ENCODE measurements at regions not wholly inside any gene's neighbourhood (a gene's known extent, or its start where the extent isn't known, plus 50 kb on each side); places are given as distances from the start of the nearest gene placed in this dataset.

DNA sequence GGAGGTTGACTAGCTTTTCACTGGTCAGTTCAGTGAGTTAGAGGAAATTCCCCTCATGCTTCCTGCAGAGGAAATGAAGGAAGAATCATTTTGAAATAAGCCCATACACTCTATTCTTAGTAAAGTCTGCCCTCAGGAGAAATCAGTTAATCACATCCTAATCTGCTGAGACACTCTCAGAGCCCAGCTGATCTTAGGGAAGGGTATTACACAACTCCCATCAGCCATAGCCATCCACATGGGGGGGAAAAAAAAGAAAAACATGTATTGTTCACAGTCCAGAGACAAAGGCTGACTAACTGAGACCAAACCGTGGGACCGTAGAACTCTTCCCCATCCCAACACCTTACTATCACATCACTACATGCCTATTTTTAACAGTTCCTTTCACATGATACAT is 722.3 kb downstream of the CDH8 start:
- DNase-seq, result peak; percentile 24

DNA sequence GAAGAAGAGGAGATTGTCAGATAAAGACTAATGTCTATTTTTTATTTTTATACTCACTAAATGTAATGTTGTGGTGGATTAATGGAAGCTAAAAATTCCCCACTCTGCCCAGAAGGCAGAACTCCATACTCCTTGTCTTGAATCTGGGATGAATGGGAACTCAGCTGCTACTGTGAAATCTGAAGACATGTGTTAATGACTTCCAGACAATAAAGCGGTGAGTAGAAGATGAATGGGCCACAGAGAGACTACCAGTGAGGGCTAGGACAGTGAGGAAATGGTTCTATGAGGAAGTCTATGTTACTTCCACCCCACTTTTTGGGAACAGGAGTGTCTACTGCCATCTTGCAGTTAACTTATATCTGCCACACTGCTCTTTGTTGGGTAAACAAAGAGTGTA is 726.9 kb downstream of the CDH8 start:
- DNase-seq, result no peak

DNA sequence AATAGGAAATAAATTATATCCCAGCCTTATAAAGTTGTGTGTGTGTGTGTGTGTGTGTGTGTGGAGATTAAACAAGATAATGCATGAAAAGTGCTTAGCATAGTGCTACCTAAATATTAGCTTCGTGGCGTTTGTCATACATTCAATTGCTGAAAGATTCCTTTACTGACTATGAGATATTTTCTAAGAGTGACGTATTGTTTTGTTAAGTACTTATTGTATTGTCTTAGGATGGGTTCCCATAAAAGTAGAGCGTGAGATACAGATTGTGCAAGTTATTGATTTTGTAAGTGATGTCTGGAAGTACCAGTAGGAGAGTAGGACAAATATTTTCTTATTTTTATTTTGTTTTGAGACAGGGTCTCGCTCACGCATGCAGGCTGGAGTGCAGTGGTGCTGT is 730.0 kb downstream of the CDH8 start:
- no peak for DNase-seq

DNA sequence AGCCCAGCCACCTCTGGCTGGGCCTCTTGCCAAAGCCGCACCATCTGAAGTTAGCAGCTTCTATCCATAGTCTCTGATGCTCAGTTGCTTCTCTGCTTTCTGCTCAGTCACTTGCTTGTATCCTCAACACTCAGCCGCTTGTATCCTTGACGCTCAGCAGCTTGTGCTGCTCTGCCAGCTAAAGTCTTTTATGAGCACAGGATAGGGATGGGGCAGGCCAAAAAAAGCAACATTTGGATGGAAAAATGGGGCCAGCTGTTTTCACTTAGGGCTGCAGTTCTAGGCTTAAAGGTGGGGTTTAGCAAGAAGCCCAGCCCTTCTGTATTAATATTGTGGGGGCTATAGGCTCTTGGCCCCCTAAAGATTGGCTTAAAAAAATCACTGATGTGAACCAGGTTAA is 739.4 kb downstream of the CDH8 start:
- no peak for DNase-seq

DNA sequence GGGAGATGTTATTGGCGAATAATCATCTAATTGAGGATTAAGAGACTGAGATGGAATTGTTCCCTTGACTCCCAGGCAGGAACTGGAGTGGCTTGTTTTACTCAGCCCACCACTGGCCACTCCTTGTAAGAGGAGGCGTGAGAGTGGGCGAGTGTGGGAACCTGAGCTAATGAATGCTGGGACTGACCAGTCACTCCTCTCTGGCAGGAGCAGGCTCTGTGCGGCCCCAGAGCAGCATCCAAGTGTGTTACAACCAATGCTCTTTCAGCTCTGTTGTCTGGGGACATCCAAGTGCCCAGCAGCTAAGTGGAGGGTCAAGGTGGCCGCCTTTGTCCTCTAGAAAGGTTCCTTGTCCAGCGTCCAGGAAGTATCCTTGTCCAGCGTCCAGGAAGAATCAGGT is 739.9 kb downstream of the CDH8 start:
- DNase-seq, result no peak

DNA sequence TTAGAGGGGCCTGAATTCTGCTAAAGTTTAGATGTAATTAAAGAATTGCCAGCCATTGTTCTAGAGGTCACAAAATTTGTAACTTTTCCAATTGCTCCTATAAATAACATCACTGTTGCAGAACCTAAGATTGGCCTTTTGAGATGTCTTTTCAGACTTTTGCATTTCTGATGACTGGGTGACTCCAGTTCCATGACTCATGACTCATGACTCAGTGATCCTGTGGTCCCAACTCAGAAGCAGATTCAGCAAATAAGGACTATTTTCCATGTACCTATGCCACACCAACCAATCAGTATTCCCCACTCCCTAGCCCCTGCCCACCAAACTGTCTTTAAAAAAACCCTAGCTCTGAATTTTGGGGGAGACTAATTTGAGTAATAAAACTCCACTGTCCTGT is 740.9 kb downstream of the CDH8 start:
- DNase-seq, result peak; percentile 63

DNA sequence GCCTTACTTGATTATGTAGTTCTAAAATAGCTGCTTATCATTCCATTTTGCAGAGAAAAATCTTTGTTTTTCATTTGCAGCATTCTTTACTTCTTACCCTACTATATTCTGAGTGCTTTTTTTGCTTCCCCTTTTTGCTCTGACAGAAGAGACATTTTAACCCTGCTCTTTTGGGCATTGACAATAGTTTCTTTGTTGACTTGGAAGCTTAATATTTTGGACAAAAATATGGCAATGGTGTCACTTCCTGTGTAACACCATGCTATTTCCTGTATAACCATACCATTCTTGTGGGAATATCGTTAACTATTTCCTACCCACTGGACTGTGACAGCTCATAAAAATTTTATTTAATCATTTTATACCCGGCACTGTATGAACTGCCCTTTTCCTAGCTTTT is 747.1 kb downstream of the CDH8 start:
- no peak for DNase-seq

DNA sequence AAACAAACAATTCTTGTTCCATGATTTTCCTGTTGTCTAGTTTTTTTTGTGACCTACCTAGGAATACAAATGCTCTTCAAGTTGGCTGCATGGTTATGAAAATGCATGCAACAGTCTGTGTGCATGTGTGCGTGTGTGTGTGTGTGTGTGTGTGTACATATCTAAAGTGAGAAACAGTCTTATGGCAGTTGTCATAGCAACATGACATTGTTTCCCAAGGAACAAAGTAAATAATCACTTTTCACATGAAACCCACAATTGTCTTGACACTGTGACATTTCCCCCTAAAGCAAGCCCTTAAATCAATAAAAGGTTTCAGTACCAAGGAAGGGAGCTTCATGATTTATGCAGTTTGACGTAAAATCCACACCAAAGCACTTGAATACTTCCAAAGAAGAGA is 758.4 kb downstream of the CDH8 start:
- no peak for DNase-seq

DNA sequence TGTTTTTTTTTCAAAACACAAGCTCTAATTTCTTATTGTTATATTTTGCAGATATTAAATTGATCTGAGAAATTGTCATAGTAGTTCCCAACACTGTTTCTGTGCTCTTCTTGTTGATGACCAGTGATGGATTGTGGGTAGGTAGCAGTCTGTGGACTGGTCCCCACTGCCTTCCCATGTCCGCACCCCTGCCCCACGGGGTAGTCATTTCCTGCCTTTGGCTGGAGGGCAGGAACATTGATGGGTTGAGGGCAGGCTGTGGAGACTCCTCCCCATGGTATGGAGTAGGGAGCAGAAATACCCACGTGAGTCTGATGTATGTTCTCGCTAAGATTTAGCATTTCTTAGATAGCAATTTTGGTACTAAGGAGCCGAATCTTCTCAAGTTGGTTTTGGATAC is 762.0 kb downstream of the CDH8 start:
- DNase-seq, result no peak

DNA sequence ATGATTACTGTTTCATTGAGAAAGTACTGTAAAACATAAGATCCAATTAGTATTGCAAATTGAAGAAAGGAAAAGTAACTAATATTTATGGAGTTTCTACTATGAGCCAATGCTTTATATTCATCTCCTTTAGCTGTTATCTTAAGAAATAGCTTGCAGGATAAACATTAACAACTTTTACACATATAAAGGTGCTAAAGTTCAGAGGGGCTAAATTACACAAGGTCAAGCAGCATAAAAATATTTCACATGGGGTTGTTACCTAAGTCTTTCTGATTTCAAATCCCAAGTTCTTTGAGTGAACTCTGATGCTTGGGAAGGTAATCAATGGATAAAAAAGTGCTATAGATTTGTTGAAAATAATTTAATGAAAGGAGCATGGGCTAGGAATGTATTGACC is 765.5 kb downstream of the CDH8 start:
- no peak for DNase-seq

DNA sequence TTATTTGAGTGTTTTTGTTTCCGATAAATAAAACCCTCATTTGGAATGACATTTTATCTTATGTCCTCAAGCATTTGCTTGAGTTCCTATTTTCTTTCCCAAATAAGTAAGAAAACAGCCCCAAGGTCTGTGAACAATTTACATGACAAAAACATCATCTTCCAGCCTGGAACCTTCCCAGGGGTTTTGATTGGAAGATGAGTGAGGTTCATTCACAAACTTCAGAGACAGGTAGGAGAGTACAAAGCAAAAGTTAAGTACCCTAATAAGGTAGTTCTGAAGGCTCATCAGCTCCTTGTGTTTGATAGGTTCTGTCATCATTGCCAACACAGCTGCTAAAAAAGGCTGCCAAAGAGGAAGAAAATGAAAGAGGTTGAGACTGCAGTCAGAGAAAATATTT is 772.8 kb downstream of the CDH8 start:
- no peak for DNase-seq

DNA sequence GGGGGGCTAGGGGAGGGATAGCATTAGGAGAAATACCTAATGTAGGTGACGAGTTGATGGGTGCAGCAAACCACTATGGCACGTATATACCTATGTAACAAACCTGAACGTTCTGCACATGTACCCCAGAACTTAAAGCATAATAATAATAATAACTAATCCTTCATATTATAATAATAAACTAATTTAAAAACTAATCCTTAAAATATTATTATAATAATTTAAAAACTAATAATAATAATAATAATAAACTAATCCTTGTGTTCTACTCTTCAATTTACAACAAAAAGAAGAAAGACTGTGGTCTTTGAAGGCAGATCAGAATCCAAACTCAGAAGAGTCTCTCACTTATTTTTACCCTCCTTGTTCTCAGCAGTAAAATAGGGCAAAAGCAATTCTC is 774.9 kb downstream of the CDH8 start:
- no peak for DNase-seq

DNA sequence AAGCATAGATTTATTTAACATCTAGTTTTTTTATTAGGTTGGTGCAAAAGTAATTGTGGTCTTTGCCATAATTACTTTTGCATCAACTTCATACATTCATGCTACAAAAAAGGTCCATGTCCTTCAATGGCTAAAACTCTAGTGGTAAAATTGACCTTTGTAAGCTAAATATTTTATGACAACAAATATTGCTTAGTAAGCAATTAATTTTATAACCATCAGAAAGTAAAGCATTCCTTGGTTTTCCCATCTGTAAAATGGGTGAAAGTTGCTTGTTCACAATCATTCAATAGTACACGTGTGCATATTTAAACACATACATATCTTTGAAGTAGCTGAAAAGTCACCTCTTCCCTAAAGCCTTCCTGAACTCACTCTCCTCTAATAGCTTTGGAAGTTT is 789.6 kb downstream of the CDH8 start:
- DNase-seq, result no peak

DNA sequence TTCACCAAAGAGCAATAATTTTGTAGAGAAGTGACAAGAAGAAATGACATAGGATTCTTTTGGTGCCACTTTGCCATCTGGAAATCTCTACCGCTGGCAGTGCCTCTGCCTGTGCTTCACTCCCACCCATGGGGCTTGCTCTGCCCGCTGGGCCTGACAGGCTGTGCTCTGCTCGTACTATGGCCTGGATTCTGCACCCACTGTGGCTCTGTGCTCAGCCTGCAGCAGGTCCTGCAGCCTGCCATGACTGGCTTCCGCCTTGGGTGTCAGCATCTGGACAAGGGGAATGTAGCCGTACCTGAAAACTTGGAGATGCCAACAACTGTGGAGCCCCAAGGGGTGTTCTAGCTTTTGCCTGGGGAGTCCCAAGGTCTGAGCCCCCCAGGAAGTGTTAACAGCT is 792.3 kb downstream of the CDH8 start:
- DNase-seq, result no peak

DNA sequence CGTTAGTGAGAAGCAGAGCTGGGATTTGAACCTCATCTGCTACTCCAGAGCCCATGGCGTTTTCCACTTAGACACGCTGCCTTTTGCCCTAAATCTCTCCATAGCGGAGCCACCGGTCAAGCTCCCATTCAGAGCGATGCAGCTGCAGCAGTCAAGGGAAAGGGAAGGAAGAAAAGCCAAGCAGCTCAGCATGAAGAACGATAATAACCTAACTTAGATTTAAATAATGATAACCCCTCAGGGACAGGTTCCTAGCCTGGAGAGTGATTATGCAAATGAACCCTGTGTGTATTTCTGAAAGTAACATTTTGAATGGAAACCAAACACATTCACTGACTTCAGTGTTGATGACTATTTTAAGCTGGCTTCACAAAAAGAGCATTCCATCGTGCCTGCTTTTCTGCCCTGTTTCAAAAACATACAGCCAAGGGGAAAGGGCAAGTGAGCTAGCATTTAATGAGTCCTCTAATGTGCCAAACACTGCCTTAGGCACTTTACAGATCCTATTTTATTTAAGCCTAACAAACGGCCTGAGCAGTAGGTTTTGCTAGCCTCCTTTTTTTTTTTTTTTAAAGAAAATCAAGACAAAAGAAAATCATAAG is 798.3 kb downstream of the CDH8 start:
- no peak for DNase-seq

DNA sequence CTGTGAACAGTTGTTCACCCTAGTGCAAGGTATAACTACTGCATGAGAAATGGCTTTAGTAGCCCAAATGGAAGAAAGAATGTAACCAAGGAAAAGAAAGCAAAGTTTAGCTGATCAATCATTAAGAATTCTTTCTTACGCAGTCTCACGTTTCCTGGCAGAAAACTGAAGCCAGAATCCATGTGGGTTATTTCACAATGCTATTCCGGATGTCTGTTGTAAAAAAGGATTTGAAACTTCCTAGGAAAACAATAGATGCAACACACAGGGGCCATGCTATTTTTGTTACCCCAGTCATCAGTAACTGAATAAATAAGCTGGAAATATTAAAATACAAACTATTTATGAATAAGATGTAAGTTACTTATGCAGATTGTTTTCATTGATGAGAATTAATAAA is 802.5 kb downstream of the CDH8 start:
- DNase-seq, result peak; percentile 9

DNA sequence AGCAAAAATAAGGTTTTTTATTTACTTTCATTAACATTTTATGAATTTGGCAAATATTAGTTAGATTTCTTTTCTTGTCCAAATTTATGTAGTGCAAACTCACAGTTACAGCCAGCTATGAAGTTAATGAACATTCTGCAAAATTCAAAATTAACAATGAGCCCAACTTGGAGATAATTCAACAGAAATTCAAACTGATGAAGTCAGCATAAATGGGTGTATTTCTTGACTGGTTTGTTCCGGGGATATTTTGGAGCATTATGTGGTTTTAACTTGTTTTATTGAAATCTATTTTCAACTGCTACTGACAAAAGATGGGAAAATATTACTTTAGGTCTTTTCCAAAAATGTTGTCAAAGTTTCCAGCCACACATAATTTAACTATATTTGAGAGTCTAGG is 807.9 kb downstream of the CDH8 start:
- no peak for DNase-seq

DNA sequence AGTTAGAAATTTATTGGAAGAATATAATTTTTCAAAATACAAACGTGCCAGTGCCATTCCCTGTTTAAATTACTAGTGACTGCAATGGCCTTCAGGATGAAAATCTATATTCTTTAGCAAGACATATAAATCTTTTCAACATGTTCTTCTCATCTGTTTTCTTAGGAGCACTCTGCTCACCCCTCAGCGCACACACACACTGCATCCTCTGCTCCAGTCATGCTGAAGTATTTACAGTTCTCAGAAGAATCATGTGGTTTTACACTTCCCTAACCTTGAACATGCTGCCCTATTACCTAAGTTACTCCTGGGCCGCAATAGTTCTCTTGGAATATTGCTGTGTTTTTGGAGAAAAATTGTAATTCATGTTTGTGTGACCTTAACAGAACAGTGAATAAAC is 820.6 kb downstream of the CDH8 start:
- no peak for DNase-seq

DNA sequence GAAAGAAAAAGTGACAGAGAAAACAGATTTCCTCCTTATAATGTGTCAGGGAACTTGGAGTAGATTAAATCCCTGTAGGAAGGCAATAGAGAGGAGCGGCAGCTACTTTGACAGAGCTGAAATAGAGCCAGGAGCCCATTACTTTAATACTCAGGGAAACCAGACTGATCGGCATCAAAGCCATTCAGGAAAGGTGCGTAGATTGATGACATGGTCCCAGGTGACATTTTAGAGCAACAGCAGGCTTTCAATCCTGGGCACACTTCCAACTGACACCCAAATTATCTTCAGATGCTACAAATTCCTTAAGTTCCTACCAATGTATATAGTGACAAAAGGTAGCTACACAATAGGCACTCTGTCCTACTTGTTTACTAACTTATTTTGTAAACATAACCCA is 821.5 kb downstream of the CDH8 start:
- DNase-seq, result no peak

DNA sequence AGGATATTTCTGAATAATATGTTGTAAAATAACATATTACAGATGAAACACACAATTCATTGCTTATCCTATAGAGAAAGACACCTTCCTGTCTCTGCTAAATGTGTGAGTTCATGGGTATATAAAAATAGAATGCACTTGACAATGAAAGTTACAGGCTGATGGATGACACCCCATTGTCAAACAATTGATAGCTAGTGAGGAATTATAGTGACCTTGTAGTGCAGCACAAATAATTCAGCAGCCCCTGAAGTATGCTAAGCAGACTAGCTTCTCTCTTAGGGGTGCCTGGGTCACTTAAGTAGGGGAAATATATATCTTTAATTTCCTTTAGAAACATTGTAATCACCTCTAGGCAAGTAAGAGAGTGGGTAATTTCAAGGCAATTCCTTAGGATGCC is 826.2 kb downstream of the CDH8 start:
- DNase-seq, result no peak

DNA sequence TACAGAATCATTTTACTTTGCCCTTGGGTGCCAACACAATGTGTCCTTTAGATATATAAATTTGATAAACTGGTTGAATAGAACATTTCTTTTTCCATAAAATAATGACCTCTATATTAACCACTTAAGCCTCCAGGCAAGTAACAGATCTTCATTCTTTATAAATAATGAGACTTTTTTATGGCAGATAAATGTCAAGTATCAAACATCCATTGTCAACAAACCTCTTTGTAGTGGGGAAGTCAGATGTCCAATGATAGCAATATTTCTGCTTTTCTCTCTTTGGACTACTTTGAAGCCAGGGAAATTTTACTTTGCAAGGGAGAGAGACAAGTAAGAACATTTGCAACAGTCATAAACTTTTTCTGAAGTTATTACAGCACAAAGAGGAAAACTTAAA is 841.2 kb downstream of the CDH8 start:
- no peak for DNase-seq

DNA sequence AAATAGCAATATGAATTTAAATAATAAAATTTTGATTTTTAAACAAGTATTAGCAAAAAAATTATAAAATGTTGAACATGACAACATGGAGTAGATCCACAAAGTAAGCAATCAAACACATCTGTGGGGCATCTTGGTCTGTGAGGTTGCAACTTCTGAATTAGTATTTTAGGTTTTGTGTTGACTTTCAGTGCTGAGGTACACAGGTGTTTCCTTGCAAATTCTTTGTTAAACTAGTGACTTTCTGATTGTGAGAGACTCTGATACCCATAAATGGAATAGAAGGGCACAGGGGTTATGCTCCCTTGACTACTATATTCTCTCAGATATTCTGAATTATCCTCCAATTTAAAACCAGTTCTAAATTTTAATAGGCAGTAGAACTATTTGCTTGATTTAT is 841.7 kb downstream of the CDH8 start:
- DNase-seq, result no peak

DNA sequence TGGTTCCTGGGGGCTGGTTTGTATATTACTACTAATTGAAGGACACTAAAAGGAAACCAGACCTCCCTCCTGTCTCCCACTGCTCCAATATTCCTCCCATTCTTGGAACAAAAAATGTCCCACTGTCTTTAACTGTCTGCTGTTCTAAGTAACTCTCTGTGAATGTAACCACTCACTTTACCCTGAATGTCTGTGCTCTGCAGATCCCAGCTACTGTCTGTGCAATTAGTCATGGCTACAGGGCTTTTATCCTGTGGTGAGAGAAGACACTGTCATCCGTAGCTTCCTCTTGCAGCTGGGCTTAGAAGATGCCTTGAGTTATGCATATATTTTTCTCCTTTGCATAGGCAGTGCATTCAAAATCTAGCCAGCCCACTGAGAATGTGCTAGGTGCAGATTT is 853.8 kb downstream of the CDH8 start:
- DNase-seq, result peak; percentile 23

DNA sequence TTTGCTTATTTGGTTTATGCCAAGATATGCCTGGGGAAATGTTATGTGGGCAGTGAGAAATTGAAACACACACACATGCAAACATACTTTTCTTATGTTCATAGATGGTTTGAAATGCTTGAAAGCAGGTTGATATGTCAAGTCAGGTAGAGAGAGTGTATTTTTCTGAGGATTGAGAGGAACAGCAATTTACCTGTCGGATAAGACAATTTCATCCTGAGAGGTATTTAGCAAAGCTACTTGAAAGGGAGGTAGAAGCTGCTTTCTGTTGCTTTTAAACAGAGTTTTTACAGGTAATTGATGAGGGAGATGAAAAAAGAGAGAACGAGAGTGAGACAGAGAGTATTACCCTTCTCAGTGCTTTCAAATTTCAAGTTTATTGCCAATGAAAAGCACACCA is 854.3 kb downstream of the CDH8 start:
- no peak for DNase-seq

DNA sequence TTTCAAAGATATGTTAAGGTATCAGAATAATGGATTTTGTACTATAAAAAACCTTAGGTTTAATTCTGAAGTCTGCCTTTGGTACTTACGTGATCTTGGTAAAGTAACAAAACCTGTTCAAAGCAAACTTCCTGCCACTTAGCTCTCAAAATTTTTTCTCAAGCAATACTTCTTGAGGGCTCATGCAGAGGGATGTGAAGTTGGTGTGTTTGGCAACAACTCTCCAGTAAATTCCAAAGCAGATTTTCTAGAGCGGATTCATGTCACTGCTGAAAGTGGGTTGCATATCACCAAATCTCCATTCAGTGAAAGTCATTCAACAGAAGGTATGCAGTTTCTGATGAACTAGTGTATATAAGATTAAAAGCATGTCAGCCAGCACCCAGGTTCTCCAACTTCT is 856.7 kb downstream of the CDH8 start:
- DNase-seq, result no peak

DNA sequence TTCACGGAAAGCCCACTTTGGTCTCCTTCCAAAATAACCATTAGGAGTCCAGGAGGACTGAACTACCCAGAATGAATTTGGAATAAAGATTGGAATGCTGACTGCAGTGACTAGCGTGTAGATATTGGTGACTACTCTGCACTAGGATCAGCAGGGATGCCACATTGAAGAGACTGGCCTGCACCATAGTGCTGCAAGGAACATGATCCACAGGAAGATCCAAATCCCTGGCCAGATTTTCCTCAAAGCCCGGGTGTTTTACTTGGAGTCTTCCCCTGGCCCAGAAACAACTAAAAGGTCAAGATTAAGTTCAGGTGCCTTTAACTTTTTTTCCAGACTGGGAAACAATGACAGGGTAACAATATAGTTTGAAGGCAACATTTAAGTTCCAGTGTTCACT is 870.4 kb downstream of the CDH8 start:
- DNase-seq, result no peak
